Neuronal stem cell (in vitro differentiated cells): ENCODE measurements at regions not wholly inside any gene's neighbourhood (a gene's known extent, or its start where the extent isn't known, plus 50 kb on each side); places are given as distances from the start of the nearest gene placed in this dataset.
A peak's percentile ranks its signal among the peaks of the same experiment; 100 is the strongest.
"Not testable (repeated sequence)": the region's sequence is repeated elsewhere in the genome, so short reads cannot be mapped to it uniquely, and the experiment has no call there.

Experiments
- DNase-seq: peaks from one replicate; pipeline ENCODE4 v3.0.0-alpha.2; 2013; ENCODE audit warnings: low spot score
- H2AFZ ChIP-seq: one replicate; pipeline ENCODE4 v1.6.1; 2013; ENCODE audit warnings: mild to moderate bottlenecking, low read length, inconsistent platforms
- H2AK5ac ChIP-seq: 2 replicates; pipeline ENCODE4 v1.6.1; 2013; ENCODE audit warnings: low read depth, mild to moderate bottlenecking, inconsistent platforms, low read length, moderate library complexity, mixed read lengths
- H2BK120ac ChIP-seq: 2 replicates; pipeline ENCODE4 v1.6.1; 2013; ENCODE audit warnings: low read depth, mild to moderate bottlenecking, inconsistent platforms, low read length, moderate library complexity, mixed read lengths
- H2BK12ac ChIP-seq: one replicate; pipeline ENCODE4 v1.6.1; 2013; ENCODE audit warnings: low read length, inconsistent platforms
- H2BK15ac ChIP-seq: 2 replicates; pipeline ENCODE4 v1.6.1; 2013; ENCODE audit warnings: mild to moderate bottlenecking, low read length, inconsistent platforms, mixed read lengths
- H2BK5ac ChIP-seq: one replicate; pipeline ENCODE4 v1.6.1; 2013; ENCODE audit warnings: inconsistent platforms, mild to moderate bottlenecking, low read length, moderate library complexity
- H3K14ac ChIP-seq: one replicate; pipeline ENCODE4 v1.6.1; 2013; ENCODE audit warnings: low read length, inconsistent platforms
- H3K18ac ChIP-seq: 2 replicates; pipeline ENCODE4 v1.6.1; 2013; ENCODE audit warnings: low read length, inconsistent platforms
- H3K23ac ChIP-seq: 2 replicates; pipeline ENCODE4 v1.6.1; 2013; ENCODE audit warnings: low read depth, mild to moderate bottlenecking, mixed read lengths, low read length, inconsistent platforms; ENCODE audit not compliant: poor library complexity
- H3K27ac ChIP-seq: replicated peaks from 3 replicates; pipeline ENCODE4 v1.5.1; 2013; ENCODE audit warnings: low read length, inconsistent platforms
- H3K27me3 ChIP-seq, 3 experiments: 2 replicates each; pipeline ENCODE4 v1.6.1; 2013; ENCODE audit warnings: low read length in 3 of 3, mild to moderate bottlenecking in 2 of 3, inconsistent platforms in 1 of 3, low read depth in 1 of 3, mixed read lengths in 1 of 3, moderate library complexity in 1 of 3; ENCODE audit not compliant: control insufficient read depth in 3 of 3, insufficient read depth in 3 of 3
- H3K36me3 ChIP-seq, 2 donors: replicated peaks in 1 of 2; 2 replicates each; pipeline ENCODE4 v1.6.1; 2013; ENCODE audit warnings: low read length in 2 of 2; ENCODE audit not compliant: control insufficient read depth in 2 of 2, insufficient read depth in 2 of 2
- H3K4ac ChIP-seq: 2 replicates; pipeline ENCODE4 v1.6.1; 2013; ENCODE audit warnings: inconsistent platforms, mild to moderate bottlenecking, low read length, moderate library complexity
- H3K4me1 ChIP-seq, 2 donors: 1 replicate in 1 of 2; 2 replicates in 1 of 2; pipeline ENCODE4 v1.6.1; 2013; ENCODE audit warnings: low read length in 2 of 2, low read depth in 1 of 2; ENCODE audit not compliant: control insufficient read depth in 2 of 2, insufficient read depth in 1 of 2
- H3K4me2 ChIP-seq: one replicate; pipeline ENCODE4 v1.6.1; 2013; ENCODE audit warnings: mild to moderate bottlenecking, low read length, inconsistent platforms; ENCODE audit not compliant: insufficient read depth, poor library complexity, severe bottlenecking
- H3K4me3 ChIP-seq, 2 donors: 2 replicates each; pipeline ENCODE4 v1.5.1; 2013; ENCODE audit warnings: low read length in 2 of 2, mild to moderate bottlenecking in 2 of 2, inconsistent platforms in 1 of 2, moderate library complexity in 1 of 2
- H3K79me1 ChIP-seq: one replicate; pipeline ENCODE4 v1.6.1; 2013; ENCODE audit warnings: low read depth, mild to moderate bottlenecking, inconsistent platforms, low read length, moderate library complexity
- H3K9ac ChIP-seq: one replicate; pipeline ENCODE4 v1.6.1; 2013; ENCODE audit warnings: mild to moderate bottlenecking, low read depth, low read length, inconsistent platforms; ENCODE audit not compliant: poor library complexity
- H3K9me3 ChIP-seq, 2 donors: replicated peaks in 1 of 2; 2 replicates each; pipeline versions ENCODE3 to v1.6.1; 2013; ENCODE audit warnings: low read length in 2 of 2, mild to moderate bottlenecking in 2 of 2, inconsistent platforms in 1 of 2, low read depth in 1 of 2, mixed read lengths in 1 of 2, moderate library complexity in 1 of 2; ENCODE audit not compliant: control insufficient read depth in 2 of 2, insufficient read depth in 1 of 2
- H4K8ac ChIP-seq: one replicate; pipeline ENCODE4 v1.6.1; 2013; ENCODE audit warnings: low read depth, mild to moderate bottlenecking, inconsistent platforms, low read length, moderate library complexity
- H4K91ac ChIP-seq: one replicate; pipeline ENCODE4 v1.6.1; 2013; ENCODE audit warnings: low read length, low read depth, mild to moderate bottlenecking, inconsistent platforms; ENCODE audit not compliant: poor library complexity
- WGBS, 2 donors: extraction: QIAGEN DNeasy Blood & Tissue Kit; methylation state at CpG; one replicate each; pipeline ENCODE4 v1.1.7; 2013; ENCODE audit warnings: missing lambda C conversion rate in 2 of 2, mixed read lengths in 1 of 2; ENCODE audit not compliant: insufficient read length in 2 of 2, insufficient replicate concordance in 1 of 2; ENCODE audit errors: extremely low coverage in 2 of 2; 5-methylcytosine and 5-hydroxymethylcytosine counted together

GRCh38 chr5:121430538-121430937 is 421.1 kb upstream of the FTMT start:
- Histone ChIP-seq H2AK5ac (no peak overlapping the region), H3K23ac (no peak overlapping the region), H3K4me2 (no peak overlapping the region), H3K4me1 (peaks cover 0 to 2% of the 10 kb centered on the region in 2 donors), H3K27me3 (no peaks in the 10 kb centered on the region), H3K27ac (no peak overlapping the region), H3K4ac (no peak overlapping the region), H3K79me1 (no peaks in the 10 kb centered on the region), H2AFZ (peak overlapping the region; percentile 64), H2BK5ac (no peak overlapping the region), H2BK12ac (no peak overlapping the region), H3K4me3 (no peak overlapping the region), H4K8ac (no peak overlapping the region), H2BK120ac (no peak overlapping the region), H3K18ac (no peak overlapping the region), H3K9me3 (no peaks in the 10 kb centered on the region), H2BK15ac (no peak overlapping the region), H4K91ac (no peak overlapping the region), H3K9ac (no peak overlapping the region), H3K14ac (no peak overlapping the region), H3K36me3 (no peaks in the 10 kb centered on the region)
- no peak for DNase-seq
- WGBS, 2 donors = no CpG with 5 or more reads among the region's 4 CpGs

- H3K9ac ChIP-seq = no peak overlapping the region
- no peaks in the 10 kb centered on the region for H3K79me1 ChIP-seq
- no peak overlapping the region for H2BK120ac ChIP-seq
- H3K27ac ChIP-seq = no peak overlapping the region
- H4K91ac ChIP-seq = no peak overlapping the region
- H2AK5ac ChIP-seq = no peak overlapping the region
- no peak for DNase-seq
- H3K18ac ChIP-seq = peak overlapping the region; percentile 3
- no peak overlapping the region for H3K4me2 ChIP-seq
- H3K4ac ChIP-seq = no peak overlapping the region
- H2BK12ac ChIP-seq = no peak overlapping the region
- no peaks in the 10 kb centered on the region for H3K27me3 ChIP-seq
- WGBS, 2 donors = no CpG with 5 or more reads among the region's 2 CpGs
- H4K8ac ChIP-seq = no peak overlapping the region
- no peak overlapping the region for H2AFZ ChIP-seq
- H3K36me3 ChIP-seq = no peaks in the 10 kb centered on the region
- H2BK15ac ChIP-seq = no peak overlapping the region
- no peaks in the 10 kb centered on the region for H3K4me1 ChIP-seq
- no peak overlapping the region for H2BK5ac ChIP-seq
- no peak overlapping the region for H3K14ac ChIP-seq
- H3K23ac ChIP-seq = no peak overlapping the region
- no peaks in the 10 kb centered on the region for H3K9me3 ChIP-seq
- no peak overlapping the region for H3K4me3 ChIP-seq
Measured at GRCh38 chr5:121445511-121445910, 406.2 kb upstream of the FTMT start.

GRCh38 chr5:121462441-121462840 is 389.2 kb upstream of the FTMT start:
- Histone ChIP-seq H3K9ac (no peak overlapping the region), H3K36me3 (no peaks in the 10 kb centered on the region), H2AFZ (no peak overlapping the region)

GRCh38 chr5:121471222-121471621 is 380.5 kb upstream of the FTMT start:
- not testable (repeated sequence) for H3K4me2 ChIP-seq, DNase-seq, H3K23ac ChIP-seq, H2BK15ac ChIP-seq, H3K36me3 ChIP-seq, H3K27ac ChIP-seq, H2AFZ ChIP-seq, H4K91ac ChIP-seq, H3K9me3 ChIP-seq, H2AK5ac ChIP-seq, H3K4ac ChIP-seq, H3K4me1 ChIP-seq, H2BK5ac ChIP-seq, H3K9ac ChIP-seq, H3K18ac ChIP-seq, H3K27me3 ChIP-seq, H2BK120ac ChIP-seq, H3K79me1 ChIP-seq, H4K8ac ChIP-seq, H3K4me3 ChIP-seq, H2BK12ac ChIP-seq, H3K14ac ChIP-seq

More at GRCh38 chr5:121462441-121462840, 389.2 kb upstream of the FTMT start:
- H3K27me3 ChIP-seq = no peaks in the 10 kb centered on the region
- no peak overlapping the region for H2BK5ac ChIP-seq
- no peak overlapping the region for H2BK15ac ChIP-seq
- H4K8ac ChIP-seq = no peak overlapping the region
- no peak overlapping the region for H3K23ac ChIP-seq
- no CpG with 5 or more reads among the region's 3 CpGs for WGBS, 2 donors
- no peaks in the 10 kb centered on the region for H3K4me1 ChIP-seq
- H3K79me1 ChIP-seq = no peaks in the 10 kb centered on the region
- no peak for DNase-seq
- H4K91ac ChIP-seq = no peak overlapping the region
- H3K4ac ChIP-seq = no peak overlapping the region
- H2BK120ac ChIP-seq = no peak overlapping the region
- H2BK12ac ChIP-seq = no peak overlapping the region
- no peak overlapping the region for H3K14ac ChIP-seq
- no peak overlapping the region for H3K27ac ChIP-seq
- no peak overlapping the region for H3K4me3 ChIP-seq
- no peak overlapping the region for H3K4me2 ChIP-seq
- no peak overlapping the region for H2AK5ac ChIP-seq
- H3K9me3 ChIP-seq = no peaks in the 10 kb centered on the region
- no peak overlapping the region for H3K18ac ChIP-seq
